A549 (cell line): ENCODE measurements at regions not wholly inside any gene's neighbourhood (a gene's known extent, or its start where the extent isn't known, plus 50 kb on each side); places are given as distances from the start of the nearest gene placed in this dataset.

Experiments
- ATAC-seq, 2 experiments: fragments of 200-7000 bp in 1 of 2; fragments of >200 bp in 1 of 2; cut with Nextera tagmentation in 1 of 2; cut with Tn5 transposase in 1 of 2; 3 replicates each; pipeline versions ENCODE4 v1.8.0 to v1.9.1; 2018 to 2020; ENCODE audit warnings: mild to moderate bottlenecking in 1 of 2, moderate library complexity in 1 of 2
- CTCF ChIA-PET: fragments of 300-600 bp; sonication (Branson Sonifier 250); formaldehyde crosslinking; extraction: SDS; loops from one replicate; lab custom pipeline; 2021; ENCODE audit warnings: antibody characterized with exemption, inconsistent platforms; lab: Yijun Ruan, JAX
- POLR2A ChIA-PET: fragments of 350-600 bp; formaldehyde crosslinking; extraction: SDS; loops from one replicate; lab custom pipeline; 2021; ENCODE audit warnings: antibody characterized with exemption, inconsistent platforms; lab: Yijun Ruan, JAX
- DNase-seq, 2 experiments: peaks; one replicate each; pipeline versions ENCODE4 v3.0.0 to v3.0.0-alpha.2; 2011 to 2016; ENCODE audit warnings: low read depth in 1 of 2, low spot score in 1 of 2
- FAIRE-seq: peaks from 2 replicates; lab custom pipeline; 2011; peaks lifted over from hg19 to GRCh38; lab: Jason Lieb, UNC
- H3K27ac ChIP-seq, 2 experiments: fragments of >200 bp; sonication (Bioruptor Twin); formaldehyde crosslinking; 3 replicates each; pipeline ENCODE4 v1.5.1; 2016 to 2017
- H3K4me1 ChIP-seq: fragments of >200 bp; sonication (Bioruptor Twin); formaldehyde crosslinking; 3 replicates; pipeline ENCODE4 v1.6.1; 2016
- H3K4me2 ChIP-seq: fragments of >200 bp; sonication (Bioruptor Twin); formaldehyde crosslinking; 3 replicates; pipeline ENCODE4 v1.6.1; 2016
- H3K4me3 ChIP-seq: fragments of >200 bp; sonication (Bioruptor Twin); formaldehyde crosslinking; 3 replicates; pipeline ENCODE4 v1.5.1; 2016
- H3K9me3 ChIP-seq: fragments of >200 bp; sonication (Bioruptor Twin); formaldehyde crosslinking; 3 replicates; pipeline ENCODE4 v1.6.1; 2016
- BCL3 ChIP-seq: fragments of >200 bp; sonication (Bioruptor Twin); formaldehyde crosslinking; IDR thresholded peaks from 3 replicates; pipeline ENCODE4 v1.6.1; 2016
- CBX8 ChIP-seq: fragments of 200-600 bp; sonication (generic); IDR thresholded peaks from 2 replicates; pipeline ENCODE4 v1.6.1; 2016
- CEBPB ChIP-seq, 2 experiments: fragments of >200 bp in 1 of 2; sonication (Bioruptor Twin) in 1 of 2; formaldehyde crosslinking in 1 of 2; IDR thresholded peaks; 2 replicates each; pipeline ENCODE4 v1.6.1; 2012 to 2016
- CHD2 ChIP-seq: fragments of 150-350 bp; IDR thresholded peaks from 2 replicates; pipeline ENCODE4 v1.6.1; 2014; ENCODE audit warnings: low read length; ENCODE audit not compliant: partially characterized antibody
- CTCF ChIP-seq: fragments of >200 bp; sonication (Bioruptor Twin); formaldehyde crosslinking; IDR thresholded peaks from 3 replicates; pipeline ENCODE4 v1.5.1; 2016
- EP300 ChIP-seq, 2 experiments: fragments of >200 bp; sonication (Bioruptor Twin); formaldehyde crosslinking; IDR thresholded peaks; 2 replicates in 1 of 2; 3 replicates in 1 of 2; pipeline ENCODE4 v1.6.1; 2016 to 2017
- FOSL2 ChIP-seq, 2 experiments: fragments of 450-650 bp in 1 of 2; fragments of >200 bp in 1 of 2; sonication (Bioruptor Twin) in 1 of 2; formaldehyde crosslinking; IDR thresholded peaks; 2 replicates each; pipeline versions ENCODE4 v1.5.0 to v1.6.1; 2016 to 2020; ENCODE audit warnings: mild to moderate bottlenecking in 1 of 2, moderate library complexity in 1 of 2
- GATA3 ChIP-seq: IDR thresholded peaks from 2 replicates; pipeline ENCODE4 v1.6.1; 2012; ENCODE audit warnings: borderline replicate concordance
- HEYL ChIP-seq: fragments of 250-450 bp; sonication (Bioruptor Pico); IDR thresholded peaks from 2 replicates; pipeline ENCODE4 v1.8.0; 2021; ENCODE audit warnings: mild to moderate bottlenecking, moderate library complexity
- HMGXB4 ChIP-seq: fragments of 250-450 bp; sonication (Bioruptor Pico); IDR thresholded peaks from 2 replicates; pipeline ENCODE4 v1.5.0; 2021; ENCODE audit warnings: mild to moderate bottlenecking, moderate library complexity, borderline replicate concordance
- HOXA7 ChIP-seq: fragments of 250-450 bp; sonication (Bioruptor Pico); IDR thresholded peaks from 2 replicates; pipeline ENCODE4 v1.5.0; 2020; ENCODE audit warnings: mild to moderate bottlenecking, moderate library complexity
- JUN ChIP-seq, 2 experiments: fragments of >200 bp; sonication (Bioruptor Twin); formaldehyde crosslinking; IDR thresholded peaks; 2 replicates in 1 of 2; 3 replicates in 1 of 2; pipeline ENCODE4 v1.6.1; 2016 to 2017
- JUNB ChIP-seq: fragments of >200 bp; sonication (Bioruptor Twin); formaldehyde crosslinking; IDR thresholded peaks from 2 replicates; pipeline ENCODE4 v1.6.1; 2016
- KDM1A ChIP-seq: fragments of 200-600 bp; sonication (generic); IDR thresholded peaks from 2 replicates; pipeline ENCODE4 v1.6.1; 2016; ENCODE audit warnings: low read depth, mild to moderate bottlenecking
- MAZ ChIP-seq: fragments of 150-350 bp; IDR thresholded peaks from 2 replicates; pipeline ENCODE4 v1.6.1; 2014; ENCODE audit warnings: antibody characterized with exemption, low read depth, low read length, borderline replicate concordance
- MYC ChIP-seq: IDR thresholded peaks from 2 replicates; pipeline ENCODE4 v1.6.1; 2012; ENCODE audit warnings: mild to moderate bottlenecking, inconsistent platforms, low read length, improper control_type of control experiment, borderline replicate concordance
- NFE2L2 ChIP-seq: fragments of 150-350 bp; conservative IDR thresholded peaks from 2 replicates; pipeline ENCODE4 v1.6.1; 2014; ENCODE audit warnings: low read length
- NPAS2 ChIP-seq: fragments of 250-450 bp; sonication (Bioruptor Pico); IDR thresholded peaks from 2 replicates; pipeline ENCODE4 v1.8.0; 2022; ENCODE audit warnings: mild to moderate bottlenecking, moderate library complexity, borderline replicate concordance
- PHF8 ChIP-seq: fragments of 200-600 bp; sonication (generic); IDR thresholded peaks from 2 replicates; pipeline ENCODE4 v1.6.1; 2016; ENCODE audit warnings: low read depth, mild to moderate bottlenecking, antibody characterized with exemption, moderate library complexity, borderline replicate concordance
- RAD21 ChIP-seq, 2 experiments: fragments of >200 bp in 1 of 2; sonication (Bioruptor Twin) in 1 of 2; formaldehyde crosslinking in 1 of 2; IDR thresholded peaks in 1 of 2; conservative IDR thresholded peaks in 1 of 2; 2 replicates in 1 of 2; 3 replicates in 1 of 2; pipeline ENCODE4 v1.6.1; 2012 to 2018; ENCODE audit warnings: inconsistent platforms in 1 of 2
- REST ChIP-seq: fragments of 200-600 bp; sonication (generic); IDR thresholded peaks from 2 replicates; pipeline ENCODE4 v1.6.1; 2016; ENCODE audit warnings: antibody characterized with exemption, mild to moderate bottlenecking, moderate library complexity
- RNF2 ChIP-seq: fragments of 200-600 bp; sonication (generic); IDR thresholded peaks from 2 replicates; pipeline ENCODE4 v1.6.1; 2016; ENCODE audit warnings: low read depth, mild to moderate bottlenecking, antibody characterized with exemption, moderate library complexity, borderline replicate concordance
- TFCP2L1 ChIP-seq: fragments of 250-450 bp; sonication (Bioruptor Pico); IDR thresholded peaks from 2 replicates; pipeline ENCODE4 v1.5.0; 2021; ENCODE audit warnings: mild to moderate bottlenecking
- TP53 ChIP-seq: fragments of 250-450 bp; sonication (Bioruptor Pico); IDR thresholded peaks from 2 replicates; pipeline ENCODE4 v1.5.0; 2021; ENCODE audit warnings: mild to moderate bottlenecking, moderate library complexity
- ZC3H11A ChIP-seq: fragments of 450-650 bp; IDR thresholded peaks from 2 replicates; pipeline ENCODE4 v1.6.1; 2014; ENCODE audit warnings: antibody characterized with exemption, mild to moderate bottlenecking
- ZFP36 ChIP-seq: fragments of 450-650 bp; IDR thresholded peaks from 2 replicates; pipeline ENCODE4 v1.6.1; 2014; ENCODE audit warnings: borderline replicate concordance; ENCODE audit not compliant: partially characterized antibody
- WGBS: methylation state at CpG from one replicate; pipeline ENCODE4 v1.1.6; 2017; ENCODE audit errors: missing lambda C conversion rate; 5-methylcytosine and 5-hydroxymethylcytosine counted together

- no peak for DNase-seq
- TF ChIP-seq BCL3 = no peak
- TF ChIP-seq MYC = no peak
- TF ChIP-seq MAZ = no peak
- TF ChIP-seq JUNB = no peak
- TF ChIP-seq JUN (IDR thresholded peaks at IDR 0.05) = no peak
- no peak for TF ChIP-seq CTCF
- no peak for TF ChIP-seq KDM1A
- TF ChIP-seq HOXA7 = no peak
- TF ChIP-seq RNF2 = no peak
- no peak for TF ChIP-seq TFCP2L1
- no peak for TF ChIP-seq RAD21 (conservative IDR thresholded peaks at IDR 0.05 in 1 of 2, IDR thresholded peaks at IDR 0.05 in 1 of 2)
- TF ChIP-seq REST = no peak
- no peak for TF ChIP-seq HMGXB4
These were observed 1717.0 kb downstream of the TP53TG3F start for GRCh38 chr16:35176449-35176848.

GRCh38 chr16:35177851-35178250 is 1718.4 kb downstream of the TP53TG3F start:
- TF ChIP-seq CHD2 (no peak), CTCF (no peak), FOSL2 (IDR thresholded peaks at IDR 0.05) (no peak), FOSL2 (CRISPR knock-in tag; IDR thresholded peaks at IDR 0.05) (no peak), EP300 (IDR thresholded peaks at IDR 0.05) (no peak), TP53 (CRISPR knock-in tag) (no peak), CEBPB (IDR thresholded peaks at IDR 0.05) (no peak), PHF8 (no peak), NPAS2 (no peak), HEYL (CRISPR knock-in tag) (no peak), ZC3H11A (no peak), GATA3 (no peak), CBX8 (no peak), ZFP36 (no peak), RAD21 (conservative IDR thresholded peaks at IDR 0.05 in 1 of 2, IDR thresholded peaks at IDR 0.05 in 1 of 2) (no peak), NFE2L2 (no peak)
- H3K4me1 ChIP-seq = no peaks in the 10 kb centered on the region
- ATAC-seq = no peak
- ChIA-PET POLR2A (no interaction called here), CTCF (no interaction called here)
- 47% methylated on average over 2 of the region's 2 CpGs for WGBS
- H3K4me2 ChIP-seq = no peak overlapping the region
- no peak for FAIRE-seq
- no peak overlapping the region for H3K4me3 ChIP-seq
- H3K27ac ChIP-seq = no peak overlapping the region
- no peak for DNase-seq
- H3K9me3 ChIP-seq = no peaks in the 10 kb centered on the region; the same call in 2 of the 3 replicates

More at GRCh38 chr16:35176449-35176848, 1717.0 kb downstream of the TP53TG3F start:
- WGBS = 20% methylated on average over 3 of the region's 5 CpGs
- Histone ChIP-seq H3K4me3 (no peak overlapping the region), H3K9me3 (no peaks in the 10 kb centered on the region; the same call in 2 of the 3 replicates), H3K4me1 (no peaks in the 10 kb centered on the region), H3K27ac (no peak overlapping the region), H3K4me2 (no peak overlapping the region)
- FAIRE-seq (no peak), ATAC-seq (no peak)
- ChIA-PET CTCF (no interaction called here), POLR2A (no interaction called here)
